Adipocyte (in vitro differentiated cells): ENCODE measurements at regions not wholly inside any gene's neighbourhood (a gene's known extent, or its start where the extent isn't known, plus 50 kb on each side); places are given as distances from the start of the nearest gene placed in this dataset.

ENCODE experiments used
- DNase-seq: peaks from one replicate; pipeline ENCODE4 v3.0.0-alpha.2; 2015; ENCODE audit warnings: low read depth
- H3K27me3 ChIP-seq: replicated peaks from 2 replicates; pipeline ENCODE4 v1.7.0; 2013; ENCODE audit warnings: mild to moderate bottlenecking, low read length, moderate library complexity; ENCODE audit not compliant: control insufficient read depth, insufficient read depth
- H3K36me3 ChIP-seq: 2 replicates; pipeline ENCODE4 v1.7.0; 2013; ENCODE audit warnings: low read length, mild to moderate bottlenecking, moderate library complexity; ENCODE audit not compliant: control insufficient read depth, insufficient read depth, severe bottlenecking
- H3K4me1 ChIP-seq: 2 replicates; pipeline ENCODE4 v1.7.0; 2013; ENCODE audit warnings: mild to moderate bottlenecking, low read length, moderate library complexity; ENCODE audit not compliant: control insufficient read depth, insufficient read depth
- H3K4me3 ChIP-seq: 2 replicates; pipeline ENCODE4 v1.7.0; 2013; ENCODE audit warnings: mild to moderate bottlenecking, low read length, moderate library complexity
- H3K9ac ChIP-seq: 2 replicates; pipeline ENCODE4 v1.7.0; 2013; ENCODE audit warnings: mild to moderate bottlenecking, low read length, moderate library complexity
- H3K9me3 ChIP-seq: 2 replicates; pipeline ENCODE4 v1.7.0; 2013; ENCODE audit warnings: mild to moderate bottlenecking, low read length, moderate library complexity; ENCODE audit not compliant: control insufficient read depth

DNA sequence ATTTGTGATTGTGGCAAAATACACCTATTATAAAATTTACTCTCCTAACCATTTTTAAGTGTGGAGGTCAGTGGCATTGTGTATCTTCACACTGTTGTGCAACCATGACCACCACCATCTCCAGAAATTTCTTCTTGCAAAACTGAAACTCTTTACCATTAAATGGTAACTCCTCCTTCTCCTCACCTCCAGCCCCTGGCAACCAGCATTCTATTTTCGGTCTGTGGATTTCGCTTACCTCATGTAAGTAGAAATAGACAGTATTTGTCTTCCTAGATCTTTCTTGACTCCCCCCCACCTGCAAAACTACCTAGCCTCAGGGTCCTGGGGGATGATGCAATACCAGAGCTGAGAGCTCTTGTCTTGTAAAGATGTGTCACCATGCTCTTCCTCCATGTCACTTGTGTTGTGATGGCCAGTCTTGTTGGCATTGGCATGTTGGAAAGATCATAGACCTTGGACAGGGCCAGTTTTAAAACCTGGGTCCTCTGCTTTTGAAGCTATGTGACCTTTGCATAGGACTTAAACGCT lies 71.1 kb upstream of the EMX2 start:
- Histone ChIP-seq H3K9me3 (no peaks in the 10 kb centered on the region), H3K27me3 (peaks cover 10% of the 10 kb centered on the region), H3K36me3 (no peaks in the 10 kb centered on the region), H3K4me3 (no peak overlapping the region), H3K9ac (no peak overlapping the region), H3K4me1 (peaks cover 19% of the 10 kb centered on the region)
- no peak for DNase-seq

DNA sequence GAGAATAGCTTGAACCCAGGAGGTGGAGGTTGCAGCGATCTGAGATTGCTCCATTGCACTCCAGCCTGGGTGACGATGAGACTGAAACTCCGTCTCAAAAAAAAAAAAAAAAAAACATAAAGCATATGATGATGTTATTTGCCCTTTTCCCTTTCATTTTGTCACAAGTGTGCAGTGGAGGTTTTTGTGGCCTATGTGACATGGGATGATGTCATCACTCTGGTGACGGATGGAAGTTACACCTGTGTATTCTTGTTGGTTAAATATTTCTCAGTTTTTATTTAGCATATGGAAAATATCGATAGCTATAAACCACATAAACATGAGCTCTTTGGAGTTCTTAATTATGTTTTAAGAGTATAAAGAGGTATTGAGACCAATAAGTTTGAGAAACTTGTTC lies 71.8 kb upstream of the EMX2 start:
- DNase-seq: no peak
- Histone ChIP-seq H3K36me3 (no peaks in the 10 kb centered on the region), H3K4me1 (peaks cover 12% of the 10 kb centered on the region), H3K9me3 (no peaks in the 10 kb centered on the region), H3K4me3 (no peak overlapping the region), H3K27me3 (peaks cover 11% of the 10 kb centered on the region), H3K9ac (no peak overlapping the region)

DNA sequence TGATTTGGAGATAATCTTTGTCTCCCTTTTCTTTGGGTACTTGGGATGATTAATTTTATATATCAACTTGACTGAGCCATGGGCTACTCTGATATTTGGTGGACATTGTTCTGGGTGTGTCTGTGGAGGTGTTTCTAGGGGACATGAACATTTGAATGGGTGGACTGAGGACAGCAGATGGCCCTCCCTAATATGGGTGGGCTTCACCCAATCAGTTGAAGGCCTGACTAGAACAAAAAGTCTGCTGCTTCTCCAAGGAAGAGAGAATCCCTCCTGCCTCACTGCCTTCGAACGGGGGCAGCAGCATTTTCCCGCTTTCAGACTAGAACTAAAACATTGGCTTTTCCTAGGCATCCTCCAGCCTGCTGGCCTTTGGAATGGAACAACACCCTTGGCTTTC lies 73.9 kb upstream of the EMX2 start:
- DNase-seq: no peak
- H3K27me3 ChIP-seq: peaks cover 11% of the 10 kb centered on the region
- H3K36me3 ChIP-seq: no peaks in the 10 kb centered on the region
- H3K4me3 ChIP-seq: no peak overlapping the region
- peaks cover 10% of the 10 kb centered on the region for H3K4me1 ChIP-seq
- H3K9ac ChIP-seq: no peak overlapping the region
- no peaks in the 10 kb centered on the region for H3K9me3 ChIP-seq

GRCh38 chr10:117464176-117464575 lies 78.4 kb upstream of the EMX2 start:
- Histone ChIP-seq H3K27me3 (peaks cover 11% of the 10 kb centered on the region), H3K9me3 (peaks cover 6% of the 10 kb centered on the region), H3K36me3 (no peaks in the 10 kb centered on the region), H3K4me3 (no peak overlapping the region), H3K9ac (no peak overlapping the region), H3K4me1 (peaks cover 17% of the 10 kb centered on the region)
- DNase-seq: no peak

GRCh38 chr10:117463545-117463920 lies 79.0 kb upstream of the EMX2 start:
- peaks cover 17% of the 10 kb centered on the region for H3K4me1 ChIP-seq
- no peaks in the 10 kb centered on the region for H3K36me3 ChIP-seq
- DNase-seq: no peak
- peaks cover 6% of the 10 kb centered on the region for H3K9me3 ChIP-seq
- H3K4me3 ChIP-seq: no peak overlapping the region
- no peak overlapping the region for H3K9ac ChIP-seq
- peaks cover 9% of the 10 kb centered on the region for H3K27me3 ChIP-seq

- H3K4me1 ChIP-seq: peaks cover 21% of the 10 kb centered on the region
- no peak overlapping the region for H3K9ac ChIP-seq
- no peak for DNase-seq
- H3K4me3 ChIP-seq: no peak overlapping the region
- no peaks in the 10 kb centered on the region for H3K36me3 ChIP-seq
- peaks cover 6% of the 10 kb centered on the region for H3K9me3 ChIP-seq
- peaks cover 7% of the 10 kb centered on the region for H3K27me3 ChIP-seq
Observed at GRCh38 chr10:117462816-117463544, 79.6 kb upstream of the EMX2 start.

DNA sequence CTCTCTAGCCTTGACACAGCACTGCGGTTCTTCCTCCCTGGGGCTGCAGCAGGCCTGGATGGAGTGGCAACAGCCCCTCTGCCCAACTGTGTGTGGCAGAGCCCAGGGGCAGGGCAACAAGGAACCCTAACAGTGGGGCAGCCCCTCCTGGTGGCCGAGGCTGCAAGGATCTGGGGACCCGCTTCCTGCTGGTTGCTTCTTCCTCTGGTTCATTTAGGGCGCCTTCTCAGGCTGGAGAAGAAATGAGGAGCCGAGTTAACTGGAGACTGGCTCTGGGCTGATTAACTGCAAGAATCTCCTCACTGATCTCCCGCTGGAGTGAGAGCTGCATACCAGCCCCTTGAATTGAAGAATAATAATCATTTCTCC lies 80.1 kb upstream of the EMX2 start:
- Histone ChIP-seq H3K9me3 (peaks cover 6% of the 10 kb centered on the region), H3K4me3 (no peak overlapping the region)
- DNase-seq: no peak

DNA sequence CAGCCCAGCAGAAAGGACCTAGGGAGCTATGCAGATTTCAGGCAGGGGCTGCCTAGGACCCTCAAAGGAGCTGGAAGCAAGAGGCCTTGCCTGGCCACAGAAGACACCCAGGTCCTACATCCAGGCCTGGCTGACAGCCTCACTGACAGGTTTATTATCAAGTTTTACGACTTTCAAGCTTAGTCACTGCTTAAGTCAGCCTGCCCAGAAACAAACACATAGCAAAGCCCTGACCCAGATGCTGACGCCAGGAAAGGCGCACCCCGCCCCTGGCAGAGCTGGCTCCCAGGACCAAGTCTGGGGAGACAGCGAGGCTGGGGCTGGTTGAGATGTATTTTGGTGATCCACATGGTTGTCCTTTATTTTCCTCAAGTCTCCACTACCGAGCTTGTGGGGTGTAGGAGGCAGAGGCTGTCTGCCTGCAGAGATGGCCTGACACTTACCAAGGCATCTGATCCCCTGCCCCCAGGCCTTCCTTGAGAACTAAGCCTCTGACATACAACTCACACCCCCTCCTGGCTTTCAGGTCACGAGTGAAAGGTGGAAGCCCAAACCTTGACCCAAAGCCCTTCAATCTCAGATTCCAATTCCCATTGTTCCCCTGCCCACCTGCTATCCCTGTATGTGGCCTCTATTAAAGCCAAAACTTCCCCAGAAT lies 80.7 kb upstream of the EMX2 start:
- Histone ChIP-seq H3K4me1 (peaks cover 32% of the 10 kb centered on the region), H3K9ac (peak overlapping the region; percentile 75), H3K9me3 (peaks cover 6% of the 10 kb centered on the region), H3K36me3 (no peaks in the 10 kb centered on the region), H3K27me3 (peaks cover 6% of the 10 kb centered on the region), H3K4me3 (no peak overlapping the region)
- no peak for DNase-seq

More for the DNA sequence above, 80.1 kb upstream of the EMX2 start:
- Histone ChIP-seq H3K36me3 (no peaks in the 10 kb centered on the region), H3K4me1 (peaks cover 27% of the 10 kb centered on the region), H3K9ac (peak overlapping the region; percentile 75), H3K27me3 (peaks cover 7% of the 10 kb centered on the region)

GRCh38 chr10:117460846-117461765 lies 81.4 kb upstream of the EMX2 start:
- DNase-seq: no peak
- Histone ChIP-seq H3K4me3 (no peak overlapping the region), H3K27me3 (no peaks in the 10 kb centered on the region), H3K9me3 (peaks cover 6% of the 10 kb centered on the region), H3K36me3 (no peaks in the 10 kb centered on the region), H3K9ac (peak overlapping the region; percentile 31), H3K4me1 (peaks cover 40% of the 10 kb centered on the region)

DNA sequence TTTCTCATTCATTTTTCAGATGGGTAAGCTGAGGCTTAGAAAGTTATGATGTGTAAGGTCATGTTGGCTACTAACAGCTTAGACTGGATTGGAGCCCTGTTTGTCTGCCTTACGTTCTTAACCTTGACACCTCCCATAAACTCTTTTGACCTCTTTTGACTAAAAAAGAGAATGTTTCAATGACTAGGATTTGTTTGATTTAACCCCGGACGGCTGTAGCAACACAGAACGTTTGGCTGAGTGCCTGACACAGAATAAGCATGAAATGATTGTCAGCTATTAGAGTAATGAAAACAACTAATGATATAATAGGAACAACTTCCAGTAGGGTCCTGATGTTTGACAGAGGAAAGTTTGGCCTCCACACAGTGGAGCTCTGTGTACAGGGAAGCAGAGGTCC lies 83.3 kb upstream of the PDZD8 start:
- Histone ChIP-seq H3K27me3 (no peaks in the 10 kb centered on the region), H3K36me3 (no peaks in the 10 kb centered on the region), H3K4me3 (no peak overlapping the region), H3K9me3 (peaks cover 6% of the 10 kb centered on the region), H3K9ac (no peak overlapping the region), H3K4me1 (peaks cover 47% of the 10 kb centered on the region)
- DNase-seq: no peak

GRCh38 chr10:117457932-117458331 lies 82.7 kb upstream of the PDZD8 start:
- H3K4me1 ChIP-seq: peaks cover 47% of the 10 kb centered on the region
- H3K27me3 ChIP-seq: no peaks in the 10 kb centered on the region
- H3K9me3 ChIP-seq: peaks cover under 1% of the 10 kb centered on the region
- peak overlapping the region; percentile 24 for H3K9ac ChIP-seq
- H3K36me3 ChIP-seq: no peaks in the 10 kb centered on the region
- H3K4me3 ChIP-seq: no peak overlapping the region
- no peak for DNase-seq
